GM18909 (cell line): ENCODE measurements at regions not wholly inside any gene's neighbourhood (a gene's known extent, or its start where the extent isn't known, plus 50 kb on each side); places are given as distances from the start of the nearest gene placed in this dataset.
"Not testable (repeated sequence)": the region's sequence is repeated elsewhere in the genome, so short reads cannot be mapped to it uniquely, and the experiment has no call there.

Experiments
- ATAC-seq: cut with Tn5 transposase; IDR thresholded peaks from one replicate; pipeline ENCODE4 v1.9.1; 2021; ENCODE audit warnings: mild to moderate bottlenecking; ENCODE audit not compliant: unreplicated experiment, poor library complexity

DNA sequence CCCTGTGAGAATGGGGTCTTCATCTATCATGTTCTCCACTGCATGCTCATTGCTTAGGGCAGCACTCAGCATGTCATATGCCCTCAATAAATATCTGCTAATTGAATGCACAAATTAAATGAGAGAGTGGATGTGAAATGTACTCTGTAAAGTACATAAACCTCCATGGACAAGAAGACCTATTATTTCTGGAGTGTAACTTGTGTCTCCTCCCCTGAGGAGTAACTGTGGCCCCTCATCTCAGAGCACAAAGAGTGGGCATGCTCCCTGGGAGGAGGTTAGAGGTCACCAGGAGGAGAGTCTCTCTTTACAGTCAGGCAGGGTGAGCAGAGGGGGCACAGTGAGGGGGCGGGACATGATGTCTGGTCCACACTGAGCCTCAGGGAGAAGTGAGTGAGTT, 313.6 kb upstream of the PODXL start:
- no peak for ATAC-seq

DNA sequence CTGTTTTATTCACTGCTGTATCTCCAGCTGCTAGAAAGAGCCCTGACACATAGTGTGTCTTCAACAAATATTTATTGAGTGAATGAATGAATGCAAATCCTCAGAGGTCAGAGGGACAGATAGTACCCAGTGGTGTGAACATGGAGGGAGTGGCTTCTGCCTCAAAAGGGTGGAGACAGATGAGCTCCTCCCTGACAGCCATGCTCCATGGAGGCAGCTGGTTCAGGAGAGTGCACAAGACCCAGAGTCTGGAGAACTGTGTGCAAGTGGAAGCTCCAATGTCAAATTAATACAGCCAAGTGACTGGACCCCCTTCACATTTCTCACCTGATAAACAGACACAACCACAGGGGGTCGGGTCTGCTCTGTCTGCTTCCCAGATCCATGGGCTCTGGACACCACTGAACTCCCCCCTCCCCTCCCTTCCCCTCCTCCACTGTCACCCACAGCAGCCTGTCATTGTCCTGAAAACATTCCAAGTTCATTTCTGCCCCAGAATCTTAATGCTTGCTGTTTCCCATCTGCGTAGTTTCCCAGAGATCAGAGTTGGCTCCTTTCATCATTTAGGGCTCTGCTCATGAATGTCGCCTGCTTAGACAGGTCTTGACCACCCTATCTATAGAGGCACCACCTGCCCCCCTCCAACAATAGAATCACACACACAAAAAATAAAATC, 312.9 kb upstream of the PODXL start:
- no peak for ATAC-seq

DNA sequence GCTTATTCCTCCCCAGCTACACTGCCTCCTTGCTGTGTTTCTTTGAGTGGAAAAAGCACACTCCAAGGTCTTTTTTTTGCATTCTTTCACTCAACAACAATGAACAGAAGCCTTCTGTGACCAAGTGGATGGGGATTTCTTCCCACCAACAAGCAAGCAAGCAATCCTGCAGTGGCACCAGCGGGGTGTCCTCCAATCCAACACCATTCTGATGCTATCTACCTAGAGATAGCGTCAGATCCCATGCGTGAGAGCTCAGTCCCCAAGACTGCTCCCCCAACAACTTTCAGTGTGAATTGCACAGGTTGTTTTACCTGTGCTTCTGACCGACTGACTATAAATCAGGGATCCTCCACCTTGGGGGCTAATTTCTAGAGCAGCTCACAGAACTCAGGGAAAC, 311.0 kb upstream of the PODXL start:
- no peak for ATAC-seq

DNA sequence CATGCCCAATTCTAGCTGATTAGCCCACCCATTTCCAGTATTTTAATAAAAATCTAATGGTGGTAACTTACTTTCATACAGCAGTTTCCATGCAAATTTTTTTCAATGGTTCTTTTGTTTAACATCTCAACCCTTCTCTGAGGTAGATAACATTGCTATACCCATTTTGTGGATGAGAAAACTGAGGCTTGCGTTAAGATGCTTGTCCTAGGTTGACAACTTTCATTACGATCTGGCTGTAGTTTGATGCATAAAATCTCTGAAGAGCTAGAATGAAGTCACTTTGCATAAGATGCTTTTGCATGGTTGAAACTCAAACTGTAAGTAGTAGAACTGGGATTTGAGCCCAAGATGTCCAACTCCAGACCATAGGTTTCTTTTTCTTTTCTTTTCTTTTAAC, 309.5 kb upstream of the PODXL start:
- ATAC-seq: no peak

DNA sequence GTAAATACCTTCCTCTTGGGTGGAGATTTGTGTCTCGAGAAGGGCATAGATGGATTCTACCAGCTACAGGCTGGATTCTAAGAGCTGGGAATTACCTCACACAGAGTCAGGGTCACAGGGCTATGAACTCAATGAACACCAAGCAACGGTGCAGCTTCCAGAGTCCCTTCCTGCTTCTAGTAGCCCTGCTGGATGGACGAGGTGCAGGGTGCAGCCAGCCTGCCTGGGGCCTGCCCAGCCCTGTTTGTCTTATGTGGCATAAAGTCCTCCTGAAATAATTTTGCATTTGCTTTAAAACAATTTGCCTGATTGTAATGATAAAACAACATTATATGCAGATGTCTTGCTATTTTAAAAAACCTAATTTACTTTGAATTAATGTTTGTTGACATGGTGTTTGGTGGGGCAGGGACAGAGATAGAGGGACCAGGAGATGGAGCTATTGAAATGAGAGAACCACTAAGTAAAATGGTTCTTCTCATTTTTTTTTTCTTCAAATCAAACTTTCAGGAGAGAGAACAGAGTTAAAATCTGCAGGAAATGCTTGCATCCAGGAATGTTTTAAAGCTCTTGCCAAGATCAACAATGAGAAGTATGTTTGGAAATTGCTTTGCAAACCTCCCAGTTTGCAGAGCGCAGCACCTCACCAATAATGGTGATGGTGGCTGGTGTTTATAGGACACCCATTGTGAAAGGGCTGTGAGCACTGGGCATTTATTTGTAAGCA, 305.4 kb upstream of the PODXL start:
- no peak for ATAC-seq

DNA sequence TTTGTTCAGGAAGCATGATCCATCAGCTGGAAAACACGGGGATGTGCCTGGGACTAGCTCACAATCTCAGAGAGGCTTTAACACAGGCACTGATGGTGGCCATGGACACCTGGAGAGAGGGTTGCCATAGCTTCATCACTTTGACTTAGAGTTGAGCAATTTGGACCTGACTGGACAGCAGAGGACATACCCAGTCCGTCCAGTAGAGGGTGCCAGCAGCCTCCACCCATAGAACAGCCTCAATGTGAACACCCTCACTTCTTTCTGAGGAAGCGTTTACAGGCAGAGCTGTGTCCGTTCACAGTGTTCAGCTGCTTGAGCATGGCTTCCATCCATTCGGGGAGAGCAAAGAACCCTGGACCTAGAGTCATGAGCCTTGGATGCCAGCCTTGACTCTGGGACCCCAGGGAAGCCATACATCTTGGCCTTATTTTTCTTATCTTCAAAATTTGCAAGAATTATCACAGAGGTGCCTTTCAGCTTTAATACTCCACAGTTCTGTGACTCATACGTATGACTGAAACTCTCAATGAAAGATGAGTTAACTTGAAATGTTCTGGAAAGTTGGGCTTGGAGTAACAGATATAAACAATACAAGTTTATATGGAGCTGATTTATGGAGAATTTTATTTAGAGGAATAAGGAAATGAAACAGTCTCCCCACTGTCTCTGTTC, 302.9 kb upstream of the PODXL start:
- ATAC-seq: peak; percentile 77

DNA sequence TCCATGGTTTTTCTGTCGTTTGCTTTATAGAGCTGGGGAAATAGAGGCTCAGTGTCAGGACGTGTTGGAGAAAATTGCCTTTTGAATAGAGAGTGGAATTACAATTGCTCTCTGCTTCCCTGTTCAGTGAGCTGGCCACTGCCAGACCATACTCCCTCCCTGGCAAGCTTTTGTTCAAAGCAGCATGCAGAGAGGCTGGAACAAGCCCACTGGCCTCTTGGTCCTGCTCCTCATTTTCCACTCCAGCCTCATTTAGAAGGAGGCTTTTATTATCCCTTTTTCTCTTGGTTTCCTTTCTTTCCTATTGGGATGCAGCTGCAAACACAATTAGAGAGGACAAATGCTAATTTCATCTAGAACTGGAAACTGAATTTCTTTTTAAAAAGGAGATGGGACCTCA, 302.2 kb upstream of the PODXL start:
- ATAC-seq: no peak

DNA sequence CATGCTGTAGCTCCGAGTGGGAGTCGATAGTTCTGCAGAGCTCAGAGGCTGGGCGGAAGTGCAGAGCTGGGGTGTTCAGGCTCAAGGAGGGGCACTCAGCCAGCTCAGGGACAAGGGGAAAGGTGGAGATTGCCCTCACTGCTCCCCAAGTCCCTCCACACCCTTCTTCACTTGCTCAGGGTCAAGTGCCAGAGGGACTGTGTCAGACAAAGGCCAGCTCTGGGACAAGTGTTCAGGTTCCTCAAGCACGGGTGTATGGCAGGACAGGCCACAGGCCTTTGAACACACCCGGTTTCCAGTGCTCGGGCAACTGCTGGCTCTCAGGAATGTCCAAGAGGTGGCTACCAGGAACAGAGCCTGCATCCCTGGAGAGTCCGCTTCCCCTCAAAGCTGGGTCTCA, 293.0 kb upstream of the PODXL start:
- no peak for ATAC-seq

DNA sequence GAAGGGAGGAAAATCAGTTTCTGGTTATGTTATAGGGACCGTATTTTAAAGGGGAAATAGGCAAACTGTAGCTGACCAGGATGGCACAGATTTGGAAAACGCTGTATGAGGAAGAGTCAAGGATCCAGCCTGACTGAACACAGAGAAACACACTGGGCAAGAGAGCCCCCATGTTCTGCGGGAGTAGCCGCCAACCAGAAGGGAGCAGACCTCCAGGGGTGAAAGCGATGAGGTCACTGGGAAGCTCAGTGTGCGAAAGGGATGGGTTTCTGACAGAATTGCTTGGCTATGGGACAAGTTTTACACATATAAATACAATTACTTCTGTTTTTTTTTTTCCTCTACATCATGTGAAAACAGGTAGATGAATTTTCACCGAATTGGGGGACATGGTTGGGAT, 291.6 kb upstream of the PODXL start:
- no peak for ATAC-seq

DNA sequence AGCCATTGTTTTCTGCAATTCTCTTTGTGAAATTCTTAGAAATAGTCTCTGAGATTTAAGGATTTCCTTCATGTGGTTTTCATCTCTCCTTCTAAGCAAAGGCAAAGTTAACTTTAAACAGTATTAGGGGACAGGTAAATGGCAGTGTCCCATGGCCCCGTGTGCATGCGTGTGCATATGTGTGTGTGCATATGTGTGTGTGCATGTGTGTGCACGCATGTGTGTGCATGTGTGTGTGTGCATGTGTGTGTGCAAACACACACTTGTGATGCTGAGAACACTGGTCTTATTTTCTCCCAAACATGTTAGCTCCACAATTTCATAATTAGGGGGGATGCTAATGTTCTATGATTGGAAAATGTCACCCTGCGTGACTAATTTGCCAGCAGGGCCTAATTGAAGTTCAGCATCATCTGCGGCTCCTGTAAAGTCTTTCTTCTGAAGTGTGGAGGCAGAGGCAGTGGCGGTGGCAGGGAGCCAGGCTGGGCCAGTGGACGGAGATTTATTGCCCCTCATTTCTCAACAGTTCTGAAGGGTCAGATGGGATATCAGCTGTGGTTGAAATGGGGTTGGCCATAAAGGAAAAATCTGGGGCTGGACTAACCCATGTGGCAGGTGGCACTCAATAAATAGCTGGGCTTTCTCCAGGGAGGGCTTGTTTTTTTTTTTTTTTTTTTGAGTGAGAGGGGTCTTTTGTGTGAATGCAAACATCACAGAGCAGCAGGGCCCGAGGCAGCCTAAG, 289.3 kb upstream of the PODXL start:
- ATAC-seq: no peak

DNA sequence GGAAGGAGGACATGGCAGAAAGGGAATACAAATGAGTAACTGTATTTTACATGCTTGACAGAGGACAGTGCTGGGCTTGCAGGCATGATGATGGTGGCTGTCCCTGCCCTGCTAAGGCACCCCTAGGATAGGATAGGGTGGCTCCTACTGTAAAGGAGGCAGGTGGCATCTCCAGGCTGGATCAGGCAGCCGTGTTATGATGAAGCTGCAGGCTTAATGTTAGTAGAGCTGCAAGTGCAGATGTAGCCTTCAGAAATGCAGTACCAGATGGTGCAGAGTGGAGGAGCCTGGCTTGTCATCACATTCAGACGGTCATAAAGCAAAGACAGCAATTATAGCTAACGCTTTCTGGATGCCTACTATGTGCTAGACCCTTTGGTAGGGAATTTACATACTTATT, 287.9 kb upstream of the PODXL start:
- no peak for ATAC-seq

DNA sequence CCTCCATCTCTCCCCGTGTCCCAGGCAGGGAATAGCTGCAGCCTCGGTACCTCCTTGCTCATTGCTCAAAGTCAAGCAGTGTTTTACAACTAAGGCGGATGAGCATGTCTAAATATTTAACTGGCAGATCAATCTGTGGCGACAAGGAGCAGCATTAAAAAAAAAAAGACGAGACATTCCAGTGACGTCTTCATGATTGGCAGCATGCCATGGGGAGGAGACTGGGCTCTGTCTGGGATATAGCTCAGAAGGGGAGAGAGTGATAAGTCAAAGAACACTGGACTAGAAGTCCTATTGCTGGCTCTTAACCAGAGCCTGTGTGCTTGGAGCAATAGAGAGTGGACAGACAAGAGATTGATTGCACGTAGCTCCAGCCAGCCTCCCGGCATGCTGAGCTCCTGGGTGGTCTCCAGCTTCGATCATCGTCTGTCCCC, 287.5 kb upstream of the PODXL start:
- no peak for ATAC-seq

DNA sequence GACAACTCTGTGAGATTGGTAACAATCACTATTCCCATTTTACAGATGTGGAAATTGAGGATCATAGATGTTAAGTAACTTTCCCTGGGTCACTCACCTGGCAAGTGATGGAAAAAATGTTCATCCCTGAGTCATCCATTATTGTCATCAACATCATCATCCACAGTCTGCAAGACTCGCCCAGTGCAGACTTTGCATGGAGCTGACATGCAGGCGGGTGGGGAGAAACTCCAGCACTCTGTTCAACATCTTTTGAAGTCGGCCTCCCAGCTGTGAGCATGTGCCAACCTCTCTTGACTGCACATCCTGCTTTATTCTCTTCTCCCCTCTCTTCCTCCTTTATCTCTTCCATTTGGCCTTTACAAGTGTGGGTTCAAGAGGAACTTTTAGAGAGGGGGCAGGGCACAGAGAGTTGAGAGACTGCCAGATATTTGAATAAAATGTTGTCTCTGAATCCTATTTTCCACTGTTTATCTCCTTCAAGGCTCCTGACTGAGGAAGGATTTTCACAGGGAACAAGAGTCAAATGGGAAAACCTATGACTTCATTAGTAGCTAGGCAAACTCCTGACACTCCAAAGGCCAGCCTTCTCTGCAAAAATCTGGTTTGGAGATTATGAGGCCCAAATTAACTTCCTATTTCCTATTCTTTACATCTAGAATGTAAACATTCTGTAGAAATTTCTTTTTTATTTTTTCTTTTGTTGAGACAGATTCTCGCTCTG, 283.7 kb upstream of the PODXL start:
- no peak for ATAC-seq

DNA sequence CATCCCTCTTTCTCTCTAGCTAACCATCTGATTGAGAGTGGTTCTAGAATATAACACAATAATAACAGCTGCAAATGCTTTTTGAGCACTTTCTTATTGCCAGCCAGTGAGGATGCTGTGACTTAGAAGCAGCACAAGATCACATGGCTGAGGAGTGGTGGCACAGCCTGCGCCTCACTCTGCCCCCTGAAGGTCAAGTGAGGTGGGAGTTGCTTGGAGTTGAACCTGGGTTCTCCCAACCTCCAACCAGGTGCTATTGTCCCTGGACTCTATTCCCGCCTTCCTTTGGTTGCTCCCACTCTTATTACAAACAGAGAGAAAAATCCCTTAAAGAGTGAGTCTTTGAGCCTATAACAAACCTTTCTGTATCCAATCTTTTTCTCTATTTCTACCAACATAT, 280.3 kb upstream of the PODXL start:
- no peak for ATAC-seq

DNA sequence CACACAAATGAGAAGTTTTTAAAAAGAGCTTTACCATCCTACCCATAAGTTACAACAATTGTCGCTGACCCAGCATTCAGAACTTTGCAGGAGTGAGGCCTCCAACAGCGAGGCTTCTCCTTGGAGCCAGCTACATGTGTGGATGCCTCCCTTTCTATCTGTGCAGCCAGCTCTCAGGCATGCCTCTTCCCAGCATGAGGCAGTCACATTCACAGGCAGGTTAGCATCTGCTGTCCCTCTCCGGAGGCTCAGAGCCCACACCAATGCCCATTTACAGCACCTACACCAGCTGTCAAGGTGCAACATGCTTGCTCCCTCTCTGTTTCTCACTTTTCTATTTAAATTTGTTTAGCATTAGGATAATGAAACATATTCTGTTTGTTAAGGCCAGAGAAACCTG, 278.7 kb upstream of the PODXL start:
- ATAC-seq: no peak

DNA sequence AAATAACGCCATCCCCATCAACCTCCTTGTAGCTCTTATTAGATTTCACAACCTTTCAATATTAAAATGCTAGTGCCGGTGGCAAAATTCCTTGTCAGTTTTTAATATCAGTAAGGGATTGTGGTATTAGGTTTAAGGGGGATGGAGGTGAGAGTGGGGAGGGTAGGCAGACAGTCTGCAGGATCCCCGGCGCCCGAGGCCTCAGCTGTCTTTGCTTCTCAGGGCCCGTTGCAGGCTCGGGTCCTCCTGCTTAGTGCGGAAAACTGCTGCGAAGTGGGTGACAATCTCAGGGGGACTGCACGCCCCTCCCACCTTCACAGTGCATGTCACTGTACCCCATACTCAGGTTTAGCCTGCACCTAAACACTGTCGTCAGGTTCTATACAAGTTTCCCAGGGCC, 274.3 kb upstream of the PODXL start:
- ATAC-seq: no peak

DNA sequence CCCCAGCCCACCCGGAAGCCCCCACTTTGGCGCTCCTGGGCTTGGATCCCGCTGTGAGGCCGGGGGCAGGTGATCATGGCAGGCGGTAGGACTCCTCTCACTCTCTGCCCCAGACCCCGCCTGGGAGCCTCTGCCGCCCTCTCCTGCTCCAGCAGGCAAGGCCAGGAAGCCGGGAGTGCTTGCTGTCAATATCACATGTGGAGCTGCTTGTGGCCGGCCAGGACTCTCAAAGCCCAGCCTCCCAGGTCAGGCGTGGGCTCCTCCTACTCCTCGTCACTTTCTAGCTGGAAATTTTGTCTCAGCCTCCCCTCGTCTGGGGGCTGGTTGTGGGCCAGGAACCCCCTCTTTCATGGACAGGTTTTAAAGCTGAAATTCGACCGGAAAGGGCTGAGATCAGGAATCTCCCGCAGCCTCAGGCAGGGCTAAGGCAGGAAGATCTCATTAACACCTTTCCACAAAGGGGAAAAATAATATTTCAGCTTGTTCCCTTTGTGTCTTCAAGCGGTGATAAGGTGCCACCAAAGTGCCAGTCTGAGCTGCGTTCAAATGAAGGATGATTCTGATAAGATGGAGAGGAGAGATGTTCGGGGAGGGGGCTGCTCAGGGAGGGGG, 273.6 kb upstream of the PODXL start:
- ATAC-seq: no peak

DNA sequence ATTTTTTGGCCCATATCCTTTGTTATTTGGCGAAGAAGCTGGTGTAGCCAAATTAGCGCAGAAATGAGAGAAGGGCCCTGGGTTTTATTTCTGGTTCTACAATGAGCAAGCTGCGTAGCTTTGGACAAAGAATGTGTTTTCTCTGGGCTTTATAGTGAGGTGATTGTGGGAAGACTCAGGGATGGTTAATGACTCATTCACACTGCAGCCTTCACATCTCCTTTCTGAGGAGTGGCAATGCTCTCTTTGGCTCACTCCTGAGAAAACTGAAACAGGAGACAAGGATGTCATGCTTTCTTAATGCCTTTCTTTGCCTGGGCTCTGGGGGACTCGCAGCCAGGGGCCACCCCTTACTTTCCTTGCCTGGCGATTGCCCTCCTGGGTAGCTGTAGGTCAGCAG, 271.0 kb upstream of the PODXL start:
- no peak for ATAC-seq

DNA sequence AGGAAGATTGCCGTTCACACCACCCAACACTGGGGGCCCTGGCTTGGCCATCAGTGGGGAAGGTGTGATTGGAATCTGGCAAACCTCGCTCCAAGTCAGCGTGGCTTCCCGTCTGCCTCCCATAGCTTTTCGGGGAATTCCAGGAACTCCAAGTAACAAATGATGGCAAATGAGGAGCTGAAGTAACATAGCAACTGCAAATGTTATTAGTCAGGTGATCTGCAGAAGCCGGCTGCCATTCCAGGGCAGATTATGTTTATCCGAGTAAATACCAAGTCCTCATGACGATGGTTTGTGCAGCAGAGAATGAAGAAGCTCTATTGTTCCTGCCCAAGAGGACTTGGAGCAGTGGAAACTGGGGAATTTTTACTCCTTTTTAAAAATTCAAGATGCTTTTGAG, 270.5 kb upstream of the PODXL start:
- ATAC-seq: no peak

DNA sequence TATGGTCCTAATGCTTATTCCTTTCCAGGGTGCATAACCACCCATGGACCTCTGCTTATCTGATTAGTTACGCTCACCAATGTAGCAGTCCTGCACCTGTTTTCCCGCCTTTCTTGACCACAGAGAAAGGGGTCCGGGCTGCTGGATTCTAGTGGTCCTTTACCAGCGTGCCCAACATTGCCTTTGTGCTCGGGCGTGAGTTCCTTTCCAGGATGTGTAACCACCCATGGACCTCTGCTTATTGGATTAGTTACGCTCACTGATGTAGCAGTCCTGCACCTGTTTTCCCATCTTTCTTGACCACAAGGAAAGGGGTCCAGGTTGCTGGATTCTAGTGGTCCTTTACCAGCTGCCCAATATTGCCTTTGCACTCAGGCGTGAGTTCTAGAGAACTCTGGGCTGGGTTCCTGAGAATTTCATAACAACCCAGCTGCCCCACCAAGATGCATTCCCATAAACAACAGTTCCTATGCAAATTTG, 267.6 kb upstream of the PODXL start:
- not testable (repeated sequence) for ATAC-seq
